Urinary bladder (tissue), 3 donors: ENCODE measurements at regions not wholly inside any gene's neighbourhood (a gene's known extent, or its start where the extent isn't known, plus 50 kb on each side); places are given as distances from the start of the nearest gene placed in this dataset.
"Not testable (repeated sequence)": the region's sequence is repeated elsewhere in the genome, so short reads cannot be mapped to it uniquely, and the experiment has no call there.

ENCODE experiments used
- DNase-seq: peaks from one replicate; pipeline ENCODE4 v3.0.0-alpha.2; 2015; ENCODE audit errors: extremely low spot score
- H3K27ac ChIP-seq: one replicate; pipeline ENCODE4 v1.5.1; 2013; ENCODE audit warnings: low read depth, mild to moderate bottlenecking, moderate library complexity
- H3K36me3 ChIP-seq: one replicate; pipeline ENCODE4 v1.6.1; 2013; ENCODE audit warnings: mild to moderate bottlenecking, moderate library complexity; ENCODE audit not compliant: insufficient read depth
- H3K4me1 ChIP-seq: one replicate; pipeline ENCODE4 v1.6.1; 2013; ENCODE audit warnings: mild to moderate bottlenecking, moderate library complexity; ENCODE audit not compliant: insufficient read depth
- H3K4me3 ChIP-seq: one replicate; pipeline ENCODE4 v1.5.1; 2013; ENCODE audit warnings: low read depth, low read length
- WGBS: extraction: QIAGEN DNeasy Blood & Tissue Kit; methylation state at CpG from one replicate; pipeline ENCODE4 v1.1.7; 2013; 5-methylcytosine and 5-hydroxymethylcytosine counted together
- donor health status: healthy with polysubstance abuse.
- donor health status: healthy.

DNA sequence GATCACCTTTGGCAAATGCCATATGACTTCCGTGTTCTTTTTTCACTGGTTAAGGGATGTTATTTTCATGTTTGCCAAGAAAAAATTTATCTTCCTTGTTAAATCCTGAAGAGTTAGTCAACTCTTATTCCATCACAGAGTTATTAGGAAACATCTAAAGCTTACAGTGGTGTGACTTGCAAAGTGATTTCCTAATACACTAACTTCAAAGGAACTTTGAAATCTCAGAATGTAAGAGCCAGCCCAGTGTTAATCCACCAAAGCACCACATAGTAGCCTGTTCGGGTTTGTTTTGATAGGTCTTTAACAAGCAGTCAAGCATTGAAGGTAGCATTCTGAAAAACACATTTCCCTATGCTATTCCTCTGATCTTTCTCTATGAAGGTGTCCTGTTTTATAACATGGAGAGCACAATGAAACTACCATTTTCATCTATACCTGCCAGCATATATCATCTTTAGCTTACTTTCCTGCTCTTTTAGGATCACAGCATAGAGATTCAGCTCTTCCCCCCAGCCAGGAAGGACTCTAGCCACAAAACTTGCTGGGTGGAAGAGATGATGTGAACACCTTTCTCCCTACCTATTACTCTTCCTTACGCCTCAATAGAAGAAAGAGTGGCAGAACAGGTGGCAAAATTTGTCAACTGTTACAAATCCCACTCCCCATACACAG is 82.4 kb upstream of the MAGI3 start:
- no peak for DNase-seq
- Histone ChIP-seq H3K4me3 (no peak overlapping the region), H3K27ac (no peak overlapping the region), H3K36me3 (no peaks in the 10 kb centered on the region), H3K4me1 (no peaks in the 10 kb centered on the region)
- 49% methylated on average over 3 of the region's 3 CpGs for WGBS

DNA sequence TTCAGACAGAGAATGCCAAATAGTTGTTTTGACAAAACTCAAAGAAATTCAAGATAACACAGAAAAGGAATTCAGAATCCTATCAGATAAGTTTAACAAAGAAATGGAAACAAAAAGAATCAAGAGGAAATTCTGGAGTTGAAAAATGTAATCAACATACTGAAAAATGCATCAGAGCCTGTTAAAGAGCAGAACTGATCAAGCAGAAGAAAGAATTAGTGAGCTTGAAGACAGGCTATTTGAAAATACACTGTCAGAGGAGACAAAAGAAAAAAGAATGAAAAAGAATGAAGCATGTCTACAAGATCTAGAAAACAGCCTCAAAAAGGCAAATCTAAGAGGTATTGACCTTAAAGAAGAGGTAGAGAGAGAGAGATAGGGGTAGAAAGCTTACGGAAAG is 77.7 kb upstream of the MAGI3 start:
- not testable (repeated sequence) for H3K27ac ChIP-seq, DNase-seq, H3K36me3 ChIP-seq, H3K4me3 ChIP-seq, H3K4me1 ChIP-seq
- 96% methylated on average over 1 of the region's 1 CpG for WGBS

DNA sequence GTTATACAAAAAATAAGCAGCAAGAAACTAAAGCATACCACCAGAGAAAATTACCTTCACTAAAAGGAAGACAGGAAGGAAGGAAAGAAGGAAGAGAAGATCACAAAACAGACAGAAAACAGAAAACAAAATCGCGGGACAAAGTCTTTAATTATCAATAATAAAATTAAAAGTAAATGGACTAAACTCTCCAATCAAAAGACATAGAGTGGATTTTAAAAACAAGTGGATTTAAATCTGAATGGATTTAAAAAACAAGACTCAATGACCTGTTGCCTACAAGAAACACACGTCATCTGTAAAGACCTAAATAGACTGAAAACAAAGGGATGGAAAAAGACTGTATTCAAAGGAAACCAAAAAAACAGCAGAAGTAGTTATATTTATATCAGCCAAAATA is 75.7 kb upstream of the MAGI3 start:
- no peak overlapping the region for H3K4me3 ChIP-seq
- WGBS = 82% methylated on average over 3 of the region's 3 CpGs
- no peaks in the 10 kb centered on the region for H3K36me3 ChIP-seq
- H3K27ac ChIP-seq = no peak overlapping the region
- DNase-seq = no peak
- H3K4me1 ChIP-seq = no peaks in the 10 kb centered on the region

DNA sequence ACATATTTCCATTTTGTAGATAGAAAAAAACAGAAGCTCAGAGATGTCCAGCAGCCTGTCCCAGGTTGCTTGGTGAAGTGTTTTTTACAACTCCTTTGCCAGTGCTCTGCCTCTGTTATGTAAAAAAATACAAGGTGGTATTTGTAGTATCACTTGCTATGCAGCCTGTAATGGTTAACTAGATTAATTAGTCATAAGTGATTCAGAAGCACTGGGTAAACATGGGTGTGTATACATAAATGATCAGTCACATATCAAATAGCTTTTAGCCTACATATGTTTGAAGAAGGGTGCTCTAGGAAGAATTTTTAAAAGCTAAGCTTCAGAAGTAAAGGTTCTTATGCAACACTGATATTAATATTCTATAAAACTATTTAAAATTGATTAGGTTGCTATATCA is 70.0 kb upstream of the MAGI3 start:
- H3K27ac ChIP-seq = no peak overlapping the region
- no peak overlapping the region for H3K4me3 ChIP-seq
- H3K36me3 ChIP-seq = no peaks in the 10 kb centered on the region
- no peak for DNase-seq
- no peaks in the 10 kb centered on the region for H3K4me1 ChIP-seq

DNA sequence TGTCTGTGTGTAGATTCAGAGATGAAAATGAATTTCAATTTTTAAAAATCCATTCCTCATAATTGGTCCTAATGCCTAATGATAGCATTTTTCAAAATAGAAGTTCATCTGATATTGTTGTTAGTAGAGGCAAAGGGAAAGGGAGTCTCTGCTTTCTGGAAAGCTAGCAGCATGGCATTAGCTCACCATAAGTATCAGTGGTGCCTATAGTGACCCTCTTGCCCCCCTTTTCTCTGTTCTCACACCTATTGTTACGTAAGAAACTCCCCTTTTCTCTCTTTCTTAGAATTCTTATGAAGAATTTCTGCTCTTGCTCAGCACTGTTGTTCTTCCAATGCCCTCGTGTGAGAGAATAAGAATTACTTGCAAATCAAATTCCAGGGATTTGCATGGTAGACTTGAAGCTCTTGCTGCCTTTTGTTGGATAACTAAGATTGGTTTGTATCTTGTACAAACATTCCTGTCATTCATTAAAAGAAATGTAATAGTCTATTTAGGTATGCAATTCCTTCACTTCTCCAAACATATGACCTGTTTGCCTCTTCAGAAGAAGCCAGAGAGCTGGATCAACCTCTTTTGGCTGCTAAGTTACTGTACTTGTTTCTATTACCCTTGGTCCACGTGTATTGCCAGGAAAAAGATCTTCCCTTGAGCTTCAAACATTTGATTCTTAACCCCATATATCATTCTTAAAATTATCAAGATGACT is 69.2 kb upstream of the MAGI3 start:
- Histone ChIP-seq H3K27ac (no peak overlapping the region), H3K4me3 (no peak overlapping the region), H3K4me1 (no peaks in the 10 kb centered on the region), H3K36me3 (no peaks in the 10 kb centered on the region)
- WGBS = 40% methylated on average over 3 of the region's 3 CpGs
- no peak for DNase-seq

GRCh38 chr1:113321771-113322387 is 68.4 kb upstream of the MAGI3 start:
- Histone ChIP-seq H3K4me1 (no peaks in the 10 kb centered on the region), H3K27ac (no peak overlapping the region), H3K4me3 (no peak overlapping the region), H3K36me3 (no peaks in the 10 kb centered on the region)
- peak; percentile 2 for DNase-seq
- WGBS = 73% methylated on average over 3 of the region's 3 CpGs

GRCh38 chr1:113322439-113322838 is 67.9 kb upstream of the MAGI3 start:
- no peak for DNase-seq
- no peaks in the 10 kb centered on the region for H3K4me1 ChIP-seq
- WGBS = 76% methylated on average over 1 of the region's 1 CpG
- H3K36me3 ChIP-seq = no peaks in the 10 kb centered on the region
- H3K4me3 ChIP-seq = no peak overlapping the region
- no peak overlapping the region for H3K27ac ChIP-seq

GRCh38 chr1:113325022-113325421 is 65.3 kb upstream of the MAGI3 start:
- H3K27ac ChIP-seq = no peak overlapping the region
- no peak overlapping the region for H3K4me3 ChIP-seq
- 75% methylated on average over 3 of the region's 3 CpGs for WGBS
- no peaks in the 10 kb centered on the region for H3K36me3 ChIP-seq
- no peaks in the 10 kb centered on the region for H3K4me1 ChIP-seq
- DNase-seq = no peak

DNA sequence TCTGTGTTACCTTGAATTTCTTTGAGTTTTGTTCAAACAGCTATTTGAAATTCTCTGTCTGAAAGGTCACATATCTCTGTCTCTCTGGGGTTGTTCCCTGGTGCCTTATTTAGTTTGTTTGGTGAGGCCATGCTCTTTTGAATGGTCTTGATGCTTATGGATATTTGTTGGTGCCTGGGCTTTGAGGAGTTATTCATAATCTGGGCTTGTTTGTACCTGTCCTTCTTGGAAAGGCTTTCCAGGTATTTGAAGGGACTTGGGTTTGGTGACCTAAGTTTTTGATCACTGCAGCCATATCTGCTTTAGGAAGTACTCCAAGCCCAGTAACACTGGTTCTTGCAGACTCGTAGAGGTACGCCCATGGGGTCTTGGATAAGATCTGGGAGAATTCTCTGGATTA is 63.3 kb upstream of the MAGI3 start:
- H3K27ac ChIP-seq = no peak overlapping the region
- no peaks in the 10 kb centered on the region for H3K36me3 ChIP-seq
- WGBS = 95% methylated on average over 2 of the region's 2 CpGs
- no peak overlapping the region for H3K4me3 ChIP-seq
- H3K4me1 ChIP-seq = no peaks in the 10 kb centered on the region
- DNase-seq = no peak

DNA sequence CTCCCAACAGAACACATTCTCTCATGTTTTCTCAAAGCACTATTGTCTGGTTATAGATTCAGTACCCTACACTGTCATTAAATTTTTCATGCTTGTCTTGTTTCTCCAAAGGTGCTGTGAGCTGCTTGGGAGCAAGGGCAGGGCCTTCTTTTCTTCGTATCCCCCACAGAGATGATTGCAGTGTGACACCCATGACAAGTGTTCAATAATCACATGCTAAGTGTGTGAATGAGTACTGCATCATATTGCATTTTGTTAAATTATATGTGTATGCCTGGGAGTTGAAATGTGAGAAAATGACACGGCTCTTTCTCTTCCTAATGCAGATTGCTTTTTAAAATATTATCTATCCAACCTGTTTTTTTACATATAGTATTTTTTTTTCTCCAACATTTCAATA is 57.3 kb upstream of the MAGI3 start:
- Histone ChIP-seq H3K36me3 (no peaks in the 10 kb centered on the region), H3K4me3 (no peak overlapping the region), H3K27ac (no peak overlapping the region), H3K4me1 (no peaks in the 10 kb centered on the region)
- DNase-seq = no peak
- WGBS = 87% methylated on average over 2 of the region's 2 CpGs

DNA sequence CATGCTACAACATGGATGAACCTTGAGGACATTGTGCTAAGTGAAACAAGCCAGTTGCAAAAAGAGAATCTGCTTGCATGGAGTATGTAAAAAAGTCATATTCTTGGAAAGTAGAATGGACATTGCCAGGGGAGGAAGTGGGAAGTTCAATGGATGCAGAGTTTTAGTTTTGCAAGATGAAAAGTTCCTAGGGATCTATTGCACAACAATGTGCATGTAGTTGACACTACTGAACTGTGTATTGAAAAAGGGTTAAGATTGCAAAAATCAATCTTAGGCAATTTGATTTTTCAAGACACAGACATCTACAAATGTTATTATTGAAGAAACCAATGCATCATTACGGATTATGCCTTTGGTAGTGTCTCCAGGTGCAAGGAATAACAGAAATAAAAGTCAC is 50.3 kb upstream of the MAGI3 start:
- no peak for DNase-seq
- H3K27ac ChIP-seq = no peak overlapping the region
- no peaks in the 10 kb centered on the region for H3K4me1 ChIP-seq
- 91% methylated on average over 1 of the region's 1 CpG for WGBS
- H3K36me3 ChIP-seq = no peaks in the 10 kb centered on the region
- no peak overlapping the region for H3K4me3 ChIP-seq
